GM21717 (cell line): ENCODE measurements at regions not wholly inside any gene's neighbourhood (a gene's known extent, or its start where the extent isn't known, plus 50 kb on each side); places are given as distances from the start of the nearest gene placed in this dataset.

Experiments
- ATAC-seq: cut with Tn5 transposase; IDR thresholded peaks from one replicate; pipeline ENCODE4 v1.9.1; 2021; ENCODE audit warnings: mild to moderate bottlenecking, moderate library complexity; ENCODE audit not compliant: unreplicated experiment

DNA sequence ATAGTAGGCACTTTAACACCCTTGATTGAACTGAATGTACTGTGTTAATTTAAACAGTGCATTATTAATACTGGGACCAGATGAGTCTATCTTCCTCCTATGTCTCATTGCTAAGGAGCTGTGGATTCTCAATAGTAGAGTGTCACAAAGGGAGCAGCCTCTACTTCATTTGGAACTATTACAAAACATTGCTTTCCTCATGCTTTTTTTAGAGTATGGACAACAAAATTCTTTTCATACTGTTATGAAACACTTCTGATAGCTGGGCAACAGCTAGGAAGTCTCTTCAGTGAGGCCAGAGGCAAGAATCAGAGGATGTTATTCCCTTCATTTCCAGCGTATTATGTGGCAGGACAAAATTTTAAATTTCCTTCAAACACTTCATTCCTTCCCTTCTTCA is 160.8 kb downstream of the FBXO8 start:
- ATAC-seq = no peak

GRCh38 chr4:174120446-174121295 is 162.8 kb downstream of the FBXO8 start:
- ATAC-seq = no peak

DNA sequence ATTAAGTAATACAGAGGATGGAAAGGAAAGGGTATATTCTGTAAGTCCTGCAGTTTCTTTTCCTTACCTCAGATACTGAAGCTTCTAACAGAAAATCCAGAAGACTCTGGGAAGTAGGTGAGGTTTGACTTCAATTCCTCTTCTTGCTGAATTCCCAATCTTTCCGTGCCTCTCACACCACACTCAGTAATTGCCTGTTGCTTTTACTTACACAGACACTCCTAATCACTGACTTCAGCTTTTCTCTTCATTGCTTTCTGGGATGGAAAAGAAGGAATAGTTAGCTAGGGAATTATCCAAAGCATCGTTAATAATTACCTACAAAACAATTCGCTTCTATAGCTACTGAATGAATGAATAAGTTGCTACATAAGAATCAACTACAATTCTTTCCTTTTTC is 163.6 kb downstream of the FBXO8 start:
- ATAC-seq = no peak

- no peak for ATAC-seq
These were observed 164.4 kb downstream of the FBXO8 start for GRCh38 chr4:174119051-174119450.

- no peak for ATAC-seq
These were observed 165.3 kb downstream of the FBXO8 start for GRCh38 chr4:174118171-174118570.

GRCh38 chr4:174117445-174117844 is 166.0 kb downstream of the FBXO8 start:
- no peak for ATAC-seq

DNA sequence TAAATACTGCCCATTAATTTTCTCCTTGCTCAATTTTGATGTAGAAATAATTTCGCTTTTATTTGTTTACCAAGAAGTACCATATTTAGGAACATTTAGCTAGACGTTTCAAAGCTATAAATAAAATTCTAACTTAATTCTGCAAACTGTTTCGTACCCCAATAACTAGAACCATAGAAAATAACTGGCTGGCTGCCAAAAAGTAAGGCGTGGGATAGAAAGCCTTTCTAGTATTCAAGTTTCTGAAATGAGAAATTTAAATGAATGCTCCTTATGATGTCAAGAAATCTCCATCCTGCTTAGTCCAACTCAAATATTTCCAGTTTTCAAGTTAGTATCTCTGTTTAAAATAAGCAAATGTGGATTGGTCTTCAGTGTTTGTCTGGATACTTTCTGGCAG is 167.4 kb downstream of the FBXO8 start:
- no peak for ATAC-seq

DNA sequence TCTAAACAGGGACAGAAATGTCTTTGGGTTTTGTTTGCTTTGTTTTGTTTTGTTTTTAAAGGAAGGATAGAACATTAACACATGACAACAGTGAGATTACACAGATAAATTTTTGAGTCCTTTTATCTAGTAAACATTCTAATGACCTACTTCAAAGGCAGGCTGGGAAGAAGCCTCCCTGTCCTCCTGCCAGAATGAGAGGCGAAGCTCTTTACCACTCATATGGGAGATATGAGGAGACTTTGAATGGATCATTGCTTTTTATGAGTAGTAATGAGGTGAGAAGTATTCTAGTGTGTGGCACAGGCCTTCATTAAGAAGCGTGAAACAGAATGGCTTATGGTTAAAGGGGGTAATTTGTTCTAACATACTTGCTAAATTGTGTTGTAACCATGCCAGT is 172.0 kb downstream of the FBXO8 start:
- ATAC-seq = no peak

- ATAC-seq = no peak
These were observed 173.3 kb downstream of the FBXO8 start for GRCh38 chr4:174110180-174110579.

- no peak for ATAC-seq
These were observed 175.6 kb downstream of the FBXO8 start for GRCh38 chr4:174107746-174108354.

DNA sequence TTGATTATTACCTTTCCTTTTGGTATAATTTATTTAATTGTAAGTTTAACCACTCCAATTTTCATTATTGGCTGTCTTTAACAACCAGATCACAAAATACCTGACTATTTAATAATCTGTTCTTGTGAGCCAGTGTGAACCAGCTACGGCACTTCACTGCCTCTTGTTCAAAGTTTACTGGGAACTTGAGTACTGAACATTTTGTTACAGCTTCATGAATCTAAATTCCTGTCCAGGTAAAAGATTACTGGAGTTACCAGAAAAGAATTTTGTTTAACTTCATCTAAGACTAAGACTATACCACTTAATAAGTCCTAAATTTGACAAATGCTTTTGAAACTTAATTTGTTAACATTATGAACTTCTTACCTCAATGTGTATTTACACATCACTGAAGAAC is 178.3 kb downstream of the FBXO8 start:
- ATAC-seq = no peak

GRCh38 chr4:174100910-174101309 is 182.6 kb downstream of the FBXO8 start:
- ATAC-seq = no peak

DNA sequence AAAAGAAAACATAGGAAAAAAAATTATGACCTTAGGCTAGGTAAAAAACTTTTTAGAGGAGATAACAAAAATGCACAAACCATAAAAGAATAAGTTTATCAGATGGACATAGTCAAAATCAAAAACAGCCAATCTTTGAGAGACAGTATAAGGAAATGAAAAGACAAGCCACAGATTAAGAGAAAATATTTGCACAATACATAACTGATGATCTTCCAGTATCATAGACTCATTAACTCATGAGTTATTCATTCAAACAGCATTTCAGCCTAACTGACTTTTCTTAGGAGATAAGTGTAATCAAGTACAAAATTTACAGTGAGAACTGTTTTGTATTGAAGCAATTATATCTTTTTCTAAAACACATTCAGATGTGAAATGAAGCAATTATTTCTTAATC is 183.8 kb downstream of the FBXO8 start:
- no peak for ATAC-seq

DNA sequence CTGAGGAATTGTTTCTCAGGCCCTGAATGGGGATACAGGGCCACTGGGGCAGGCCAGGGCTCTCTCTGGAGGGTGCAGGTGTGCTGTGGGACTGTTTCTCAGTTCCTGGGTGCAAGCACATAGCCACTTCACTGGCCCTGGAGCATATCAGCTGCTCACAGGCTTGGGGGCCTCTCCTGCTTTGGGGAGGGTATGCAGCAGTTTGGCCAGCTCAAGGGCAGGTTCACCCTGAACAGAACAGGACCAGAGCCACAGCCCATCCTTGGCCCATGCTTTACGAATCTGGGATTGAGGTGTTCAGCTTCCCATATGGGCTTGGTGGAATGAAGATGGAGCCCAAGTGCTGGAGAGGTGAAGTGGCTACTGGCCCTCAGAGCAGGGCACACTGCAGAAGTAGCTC is 186.5 kb downstream of the FBXO8 start:
- ATAC-seq = no peak

DNA sequence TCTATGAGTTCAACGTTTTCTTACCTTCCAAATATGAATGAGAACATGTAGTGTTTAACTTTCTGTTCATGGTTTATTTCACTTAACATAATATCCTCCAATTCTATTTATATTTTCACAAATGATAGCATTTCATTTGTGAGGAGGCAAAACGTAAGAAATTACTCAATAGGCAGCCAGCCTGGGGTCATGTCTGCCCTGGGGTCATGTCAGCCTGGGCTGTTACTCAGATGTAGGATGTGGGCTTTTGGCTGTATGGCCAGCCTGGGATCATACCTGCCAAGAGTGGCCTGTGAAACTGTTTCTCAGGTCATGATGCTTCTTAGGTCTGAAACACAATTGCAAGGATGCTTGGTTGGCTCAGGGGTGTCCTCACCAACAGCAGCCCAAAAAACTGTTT is 187.0 kb downstream of the FBXO8 start:
- ATAC-seq = no peak

DNA sequence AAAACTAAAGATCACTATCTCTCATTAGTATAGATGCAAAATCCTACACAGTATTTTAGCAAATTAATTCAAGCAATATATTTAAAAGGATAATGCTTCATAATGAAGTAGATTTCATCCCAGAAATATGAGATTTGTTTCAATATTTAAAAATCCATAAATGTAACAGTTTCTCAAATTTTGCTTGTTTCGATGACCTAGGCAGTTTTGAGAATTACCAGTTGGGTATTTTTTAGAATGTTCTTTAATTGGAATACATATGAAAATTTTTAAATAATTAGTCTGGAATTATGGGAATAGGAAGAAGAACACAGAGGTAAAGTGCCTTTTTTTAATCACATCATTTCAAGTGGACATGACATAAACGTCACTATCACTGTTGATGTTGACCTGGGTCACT is 192.3 kb downstream of the FBXO8 start:
- ATAC-seq = no peak

DNA sequence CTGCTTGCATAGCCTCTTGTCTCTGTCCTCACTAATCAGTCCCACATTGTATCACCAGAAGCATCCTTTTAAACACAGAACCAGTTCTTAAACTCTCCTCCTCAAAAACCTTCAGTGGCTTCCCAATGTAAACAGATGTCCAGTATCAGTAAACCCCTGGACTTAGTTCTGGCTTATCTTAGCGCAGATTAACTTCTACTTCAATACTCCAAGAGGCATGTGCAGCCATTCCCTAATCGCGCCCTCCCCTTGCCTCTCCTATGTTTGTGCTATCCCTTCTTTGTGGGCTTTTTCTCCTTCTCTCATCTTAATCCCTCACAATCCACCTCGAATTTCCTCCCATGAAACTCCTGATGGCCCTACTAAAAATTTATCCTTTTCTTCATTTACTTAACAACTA is 193.8 kb downstream of the FBXO8 start:
- ATAC-seq = no peak

DNA sequence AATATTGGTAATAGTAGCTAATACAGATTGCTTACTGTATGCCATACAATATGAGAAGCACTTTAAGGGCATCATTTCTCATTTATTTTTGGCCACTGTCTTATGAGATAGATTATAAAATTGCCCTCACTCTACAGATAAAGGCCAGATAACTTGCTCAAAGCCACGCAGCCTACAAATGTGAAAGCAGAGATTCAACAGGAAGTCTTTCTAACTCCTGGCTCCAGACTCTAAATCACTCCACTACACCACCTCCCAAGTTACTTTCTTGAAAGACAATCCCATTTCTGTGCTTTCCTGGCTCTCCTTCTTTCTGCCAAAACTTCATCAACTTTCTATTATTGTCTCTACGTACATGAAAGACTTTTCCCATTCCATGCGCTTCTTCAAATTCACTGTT is 194.7 kb downstream of the FBXO8 start:
- ATAC-seq = no peak

DNA sequence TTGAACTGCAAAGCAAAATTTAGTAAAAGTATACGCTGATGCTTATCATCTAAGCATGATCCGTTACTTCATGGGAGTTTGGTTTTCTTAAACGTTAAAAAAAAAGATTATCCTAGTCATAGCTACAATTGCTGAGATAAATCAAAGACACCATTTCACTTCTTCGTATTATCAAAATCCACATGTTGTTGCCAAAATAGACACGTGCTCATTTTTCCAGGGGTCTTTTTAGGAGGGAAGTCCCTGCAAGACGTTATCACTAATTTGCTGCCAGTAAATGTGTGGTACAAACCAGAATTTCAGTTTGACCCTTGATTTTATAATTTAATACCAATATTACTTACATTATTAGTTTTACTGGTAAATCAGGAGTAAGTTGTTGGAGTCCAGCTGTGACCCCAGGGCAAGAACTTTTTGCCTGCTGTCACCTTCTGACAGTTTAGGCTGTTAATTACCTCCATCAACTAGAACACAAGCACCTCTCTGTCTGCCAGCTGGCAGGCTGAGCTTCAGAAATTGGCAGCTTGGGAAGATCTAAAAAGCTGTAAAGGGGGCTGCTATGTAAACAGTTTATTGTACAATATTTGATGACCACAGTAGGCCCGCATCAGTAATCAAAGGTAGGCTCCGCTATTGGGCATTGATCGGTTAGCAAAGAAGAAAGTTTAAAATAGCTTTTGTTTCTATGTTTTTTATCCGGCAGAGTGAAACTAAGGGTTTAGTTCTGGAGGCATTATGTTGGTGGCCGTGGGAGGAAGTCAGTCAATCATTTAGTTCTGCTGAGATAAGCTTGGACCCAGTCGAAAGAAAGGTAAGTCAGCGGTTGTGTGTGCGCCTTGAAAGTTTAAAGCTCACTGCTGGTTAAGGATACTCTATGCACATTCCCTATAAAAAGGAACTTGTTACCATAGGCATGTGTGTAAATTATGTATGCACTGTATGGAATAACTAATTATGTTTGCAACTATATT is 196.4 kb downstream of the FBXO8 start:
- ATAC-seq = no peak

DNA sequence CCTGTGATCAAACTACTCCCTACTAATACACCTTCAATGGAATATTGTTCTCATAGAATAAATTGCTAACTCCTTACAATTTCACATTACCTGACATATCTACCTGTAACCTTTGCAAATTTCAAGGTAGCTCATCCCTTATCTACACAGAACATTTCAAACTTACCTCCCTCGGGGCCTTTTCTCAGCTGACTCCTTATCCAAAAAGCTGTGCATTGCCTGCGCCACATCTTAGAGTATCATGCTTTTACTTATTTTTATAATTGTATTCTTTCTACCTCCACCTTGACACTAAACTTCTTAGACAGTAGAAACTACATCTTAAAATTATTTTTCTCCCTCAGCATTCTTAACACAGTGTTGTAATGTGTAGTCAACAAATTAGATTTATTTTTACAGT is 198.5 kb downstream of the FBXO8 start:
- ATAC-seq = no peak

DNA sequence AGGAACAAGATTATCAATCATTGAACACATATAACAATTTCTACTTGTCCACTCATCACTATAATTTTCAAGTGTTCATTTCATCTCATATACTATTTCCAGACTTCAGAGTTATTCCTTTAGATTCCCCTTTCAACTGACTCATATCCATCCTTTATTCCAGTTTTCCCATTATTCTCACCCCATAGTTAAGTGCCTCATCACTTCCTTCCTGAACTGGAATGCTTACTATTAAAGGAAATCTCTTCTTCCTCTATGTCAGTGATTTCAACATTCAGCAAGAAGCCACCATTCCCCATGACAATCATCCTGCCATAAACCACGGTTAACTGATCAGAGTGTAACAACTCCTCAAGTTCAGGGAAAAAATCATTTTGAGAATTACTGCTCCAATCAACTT is 198.9 kb downstream of the FBXO8 start:
- no peak for ATAC-seq

GRCh38 chr4:174080361-174080760 is 203.1 kb downstream of the FBXO8 start:
- ATAC-seq = no peak
